WTC11 (cell line): ENCODE measurements at regions not wholly inside any gene's neighbourhood (a gene's known extent, or its start where the extent isn't known, plus 50 kb on each side); places are given as distances from the start of the nearest gene placed in this dataset.

Experiments
- CREM ChIP-seq: sonication (generic); formaldehyde crosslinking; IDR thresholded peaks from 2 replicates; pipeline ENCODE4 v1.8.1; 2022; ENCODE audit warnings: mild to moderate bottlenecking, missing genetic modification reagents, moderate library complexity
- TF ChIP-seq, protein P1 (sequence below): fragments of 200-600 bp; IDR thresholded peaks from 2 replicates; pipeline ENCODE4 v1.8.0; 2022; ENCODE audit warnings: antibody characterized with exemption
- TF ChIP-seq, protein P2 (sequence below): sonication (generic); formaldehyde crosslinking; IDR thresholded peaks from 2 replicates; pipeline ENCODE4 v1.8.0; 2022; ENCODE audit warnings: mild to moderate bottlenecking, missing genetic modification reagents

- TF ChIP-seq, protein P1, sequence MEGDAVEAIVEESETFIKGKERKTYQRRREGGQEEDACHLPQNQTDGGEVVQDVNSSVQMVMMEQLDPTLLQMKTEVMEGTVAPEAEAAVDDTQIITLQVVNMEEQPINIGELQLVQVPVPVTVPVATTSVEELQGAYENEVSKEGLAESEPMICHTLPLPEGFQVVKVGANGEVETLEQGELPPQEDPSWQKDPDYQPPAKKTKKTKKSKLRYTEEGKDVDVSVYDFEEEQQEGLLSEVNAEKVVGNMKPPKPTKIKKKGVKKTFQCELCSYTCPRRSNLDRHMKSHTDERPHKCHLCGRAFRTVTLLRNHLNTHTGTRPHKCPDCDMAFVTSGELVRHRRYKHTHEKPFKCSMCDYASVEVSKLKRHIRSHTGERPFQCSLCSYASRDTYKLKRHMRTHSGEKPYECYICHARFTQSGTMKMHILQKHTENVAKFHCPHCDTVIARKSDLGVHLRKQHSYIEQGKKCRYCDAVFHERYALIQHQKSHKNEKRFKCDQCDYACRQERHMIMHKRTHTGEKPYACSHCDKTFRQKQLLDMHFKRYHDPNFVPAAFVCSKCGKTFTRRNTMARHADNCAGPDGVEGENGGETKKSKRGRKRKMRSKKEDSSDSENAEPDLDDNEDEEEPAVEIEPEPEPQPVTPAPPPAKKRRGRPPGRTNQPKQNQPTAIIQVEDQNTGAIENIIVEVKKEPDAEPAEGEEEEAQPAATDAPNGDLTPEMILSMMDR, result no peak
- TF ChIP-seq, protein P2, sequence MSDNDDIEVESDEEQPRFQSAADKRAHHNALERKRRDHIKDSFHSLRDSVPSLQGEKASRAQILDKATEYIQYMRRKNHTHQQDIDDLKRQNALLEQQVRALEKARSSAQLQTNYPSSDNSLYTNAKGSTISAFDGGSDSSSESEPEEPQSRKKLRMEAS, result no peak
- no peak for TF ChIP-seq CREM (CRISPR knock-in tag)
Measured at GRCh38 chr10:44309939-44310761, 74.7 kb downstream of the CXCL12 start.
